ENCODE measurements at regions not wholly inside any gene's neighbourhood (a gene's known extent, or its start where the extent isn't known, plus 50 kb on each side); places are given as distances from the start of the nearest gene placed in this dataset.

GRCh38 chr11:111135778-111136570 lies 109.6 kb upstream of the POU2AF2 start:
- TF ChIP-seq POLR2A (IDR thresholded peaks at IDR 0.05) (no peak), CTCF (IDR thresholded peaks at IDR 0.05) (no peak)
